ENCODE measurements at regions not wholly inside any gene's neighbourhood (a gene's known extent, or its start where the extent isn't known, plus 50 kb on each side); places are given as distances from the start of the nearest gene placed in this dataset.

DNA sequence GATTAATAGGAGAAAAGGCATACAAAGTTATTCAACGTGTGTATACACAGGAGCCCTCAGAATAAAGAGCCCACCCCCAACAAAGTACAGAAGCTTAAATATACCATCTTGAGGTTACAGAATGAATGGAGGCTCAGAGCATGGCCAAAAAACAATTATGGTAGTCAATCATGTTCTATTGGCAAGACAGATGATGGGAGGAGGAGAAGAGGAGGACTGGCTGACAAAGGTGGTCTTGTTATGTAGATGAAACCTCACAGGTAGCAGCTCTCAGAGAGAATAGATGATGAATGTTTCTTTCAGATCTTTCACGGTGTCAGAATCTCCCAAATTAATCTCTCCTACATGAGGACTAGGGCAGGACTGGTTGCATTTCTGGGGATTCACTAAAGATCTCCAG lies 66.0 kb downstream of the ARL4C start:
- H3K27me3 Mint-ChIP-seq (ENCODE audit: low read depth, poor library complexity): peaks cover 5% of the 10 kb centered on the region
- H3K27ac Mint-ChIP-seq: no peak overlapping the region
- TF ChIP-seq, protein P1, sequence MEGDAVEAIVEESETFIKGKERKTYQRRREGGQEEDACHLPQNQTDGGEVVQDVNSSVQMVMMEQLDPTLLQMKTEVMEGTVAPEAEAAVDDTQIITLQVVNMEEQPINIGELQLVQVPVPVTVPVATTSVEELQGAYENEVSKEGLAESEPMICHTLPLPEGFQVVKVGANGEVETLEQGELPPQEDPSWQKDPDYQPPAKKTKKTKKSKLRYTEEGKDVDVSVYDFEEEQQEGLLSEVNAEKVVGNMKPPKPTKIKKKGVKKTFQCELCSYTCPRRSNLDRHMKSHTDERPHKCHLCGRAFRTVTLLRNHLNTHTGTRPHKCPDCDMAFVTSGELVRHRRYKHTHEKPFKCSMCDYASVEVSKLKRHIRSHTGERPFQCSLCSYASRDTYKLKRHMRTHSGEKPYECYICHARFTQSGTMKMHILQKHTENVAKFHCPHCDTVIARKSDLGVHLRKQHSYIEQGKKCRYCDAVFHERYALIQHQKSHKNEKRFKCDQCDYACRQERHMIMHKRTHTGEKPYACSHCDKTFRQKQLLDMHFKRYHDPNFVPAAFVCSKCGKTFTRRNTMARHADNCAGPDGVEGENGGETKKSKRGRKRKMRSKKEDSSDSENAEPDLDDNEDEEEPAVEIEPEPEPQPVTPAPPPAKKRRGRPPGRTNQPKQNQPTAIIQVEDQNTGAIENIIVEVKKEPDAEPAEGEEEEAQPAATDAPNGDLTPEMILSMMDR (IDR thresholded peaks at IDR 0.05): no peak
- DNase-seq: no peak
- no peak overlapping the region for H3K4me3 Mint-ChIP-seq
- no peaks in the 10 kb centered on the region for H3K36me3 Mint-ChIP-seq (ENCODE audit: low read depth)
- H3K9me3 Mint-ChIP-seq: no peaks in the 10 kb centered on the region
- peaks cover 58% of the 10 kb centered on the region for H3K4me1 Mint-ChIP-seq

GRCh38 chr2:234429265-234429664 lies 67.6 kb downstream of the ARL4C start:
- Mint-ChIP-seq H3K27ac (no peak overlapping the region), H3K36me3 (ENCODE audit: low read depth) (no peaks in the 10 kb centered on the region), H3K4me3 (no peak overlapping the region), H3K9me3 (no peaks in the 10 kb centered on the region), H3K4me1 (peaks cover 46% of the 10 kb centered on the region), H3K27me3 (ENCODE audit: low read depth, poor library complexity) (peaks cover 5% of the 10 kb centered on the region)
- DNase-seq: no peak
- TF ChIP-seq, protein P1 (IDR thresholded peaks at IDR 0.05): no peak

- Mint-ChIP-seq H3K4me3 (peak overlapping the region; percentile 3), H3K36me3 (ENCODE audit: low read depth) (no peaks in the 10 kb centered on the region), H3K4me1 (peaks cover 47% of the 10 kb centered on the region), H3K9me3 (no peaks in the 10 kb centered on the region), H3K27ac (peak overlapping the region; percentile 55), H3K27me3 (ENCODE audit: low read depth, poor library complexity) (peaks cover 9% of the 10 kb centered on the region)
- DNase-seq: no peak
- TF ChIP-seq, protein P1 (IDR thresholded peaks at IDR 0.05): no peak
Observed at GRCh38 chr2:234427081-234428061, 69.5 kb downstream of the ARL4C start.

- Mint-ChIP-seq H3K36me3 (ENCODE audit: low read depth) (no peaks in the 10 kb centered on the region), H3K27ac (no peak overlapping the region), H3K4me3 (no peak overlapping the region), H3K9me3 (no peaks in the 10 kb centered on the region), H3K4me1 (peaks cover 51% of the 10 kb centered on the region), H3K27me3 (ENCODE audit: low read depth, poor library complexity) (peaks cover 9% of the 10 kb centered on the region)
- DNase-seq: no peak
- TF ChIP-seq, protein P1 (IDR thresholded peaks at IDR 0.05): no peak
Observed at GRCh38 chr2:234426616-234427015, 70.3 kb downstream of the ARL4C start.

DNA sequence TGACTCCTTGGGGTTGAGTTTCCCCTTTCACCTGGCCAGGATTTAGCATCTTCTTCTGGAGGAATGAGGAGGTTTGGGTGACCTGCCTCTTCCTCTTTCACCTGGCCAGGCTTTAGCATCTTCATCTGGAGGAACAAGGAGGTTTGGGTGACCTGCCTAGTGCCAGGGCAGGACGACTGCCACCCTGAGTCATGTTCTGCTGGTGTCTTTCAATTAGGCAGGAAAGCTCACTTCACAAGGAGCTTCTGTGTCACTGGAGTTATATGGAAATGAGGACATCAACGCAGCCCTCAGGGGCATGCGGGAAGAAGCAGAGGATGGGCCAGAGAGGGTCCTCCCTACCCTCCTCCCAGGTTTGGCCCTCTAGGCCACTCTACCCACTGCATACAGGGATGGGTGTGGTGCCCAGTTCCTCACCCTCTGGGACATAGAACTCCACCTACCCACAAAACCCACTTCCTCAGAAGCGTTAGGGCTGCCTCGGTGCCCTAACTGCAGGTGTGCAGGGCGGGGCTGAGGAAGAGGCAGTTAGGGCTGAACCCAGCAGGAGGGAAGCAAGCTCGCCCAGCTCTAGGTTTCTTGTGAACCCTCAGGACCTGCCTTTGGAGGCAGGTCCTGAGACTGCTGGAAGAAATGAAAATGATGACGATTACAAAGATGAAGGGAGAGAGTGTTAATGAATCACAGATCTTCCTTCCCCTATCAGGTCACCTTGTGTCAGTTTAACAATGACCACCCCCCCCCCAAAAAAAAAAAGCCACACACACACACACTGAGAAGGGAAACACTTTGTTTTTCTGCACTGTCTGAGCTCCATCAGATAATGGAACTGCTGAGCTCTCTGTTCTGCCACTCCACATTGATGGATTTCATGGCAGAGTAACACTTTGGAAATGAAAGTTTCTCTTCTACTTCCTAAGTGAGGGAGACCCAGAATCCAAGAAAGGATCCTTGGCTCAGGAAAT lies 71.0 kb downstream of the ARL4C start:
- peaks cover 56% of the 10 kb centered on the region for H3K4me1 Mint-ChIP-seq
- no peak for DNase-seq
- no peak overlapping the region for H3K4me3 Mint-ChIP-seq

More for the DNA sequence above, 71.0 kb downstream of the ARL4C start:
- TF ChIP-seq, protein P1 (IDR thresholded peaks at IDR 0.05): no peak
- Mint-ChIP-seq H3K27me3 (ENCODE audit: low read depth, poor library complexity) (peaks cover 9% of the 10 kb centered on the region), H3K36me3 (ENCODE audit: low read depth) (no peaks in the 10 kb centered on the region), H3K27ac (no peak overlapping the region), H3K9me3 (no peaks in the 10 kb centered on the region)

Data from nephron progenitor cell (in vitro differentiated cells).